ENCODE measurements at regions not wholly inside any gene's neighbourhood (a gene's known extent, or its start where the extent isn't known, plus 50 kb on each side); places are given as distances from the start of the nearest gene placed in this dataset.

GRCh38 chr1:110726755-110727154, 52.0 kb upstream of the KCNA3 start:
- TF ChIP-seq CTCF (IDR thresholded peaks at IDR 0.05), result no peak
- Histone ChIP-seq H3K9me3 (no peaks in the 10 kb centered on the region), H3K36me3 (no peaks in the 10 kb centered on the region), H3K27ac (no peak overlapping the region), H3K27me3 (no peaks in the 10 kb centered on the region), H3K4me3 (no peak overlapping the region), H3K4me1 (no peaks in the 10 kb centered on the region), H3K9ac (ENCODE audit: low read depth in 2 of 2, low read length in 2 of 2) (no peak overlapping the region)
- intact Hi-C loops (cut with DNase I), result no loop called here
- DNase-seq, result no peak

All from colonic mucosa (tissue), 4 donors.